GM12878 (cell line): ENCODE measurements at regions not wholly inside any gene's neighbourhood (a gene's known extent, or its start where the extent isn't known, plus 50 kb on each side); places are given as distances from the start of the nearest gene placed in this dataset.

Experiments
- ATAC-seq: fragments of 200-7000 bp; cut with Tn5 transposase; 3 replicates; pipeline ENCODE4 v1.9.1; 2020; ENCODE audit warnings: mild to moderate bottlenecking, moderate library complexity
- BruUV-seq: library from RNA; stranded (reverse); fragments of 400-500 nt; replicated peaks from 2 replicates; lab custom pipeline; 2021; lab: Mats Ljungman, UMichigan
- CTCF ChIA-PET: fragments of 300-600 bp; sonication (Branson Sonifier 250); formaldehyde crosslinking; extraction: SDS; loops from one replicate; lab custom pipeline; 2021; ENCODE audit warnings: inconsistent platforms; lab: Yijun Ruan, JAX
- POLR2A ChIA-PET: fragments of 350-600 bp; formaldehyde crosslinking; extraction: SDS; loops from one replicate; lab custom pipeline; 2021; ENCODE audit warnings: inconsistent platforms; lab: Charles Lee
- RAD21 ChIA-PET: fragments of 300-600 bp; sonication (Branson Sonifier 250); formaldehyde crosslinking; loops from one replicate; lab custom pipeline; 2023; ENCODE audit warnings: antibody characterized with exemption; ENCODE audit not compliant: unreplicated experiment; lab: Charles Lee
- SMC1A ChIA-PET: fragments of 300-600 bp; sonication (Branson Sonifier 250); formaldehyde crosslinking; loops from one replicate; lab custom pipeline; 2023; ENCODE audit not compliant: unreplicated experiment, uncharacterized antibody; lab: Charles Lee
- DNase-seq: peaks from one replicate; pipeline ENCODE4 v3.0.0-alpha.2; 2011; ENCODE audit warnings: low read depth, low spot score
- FAIRE-seq: peaks from 3 replicates; lab custom pipeline; 2011; peaks lifted over from hg19 to GRCh38; lab: Jason Lieb, UNC
- H2AFZ ChIP-seq: 2 replicates; pipeline ENCODE4 v1.6.0; 2011; ENCODE audit warnings: low read depth, low read length, control low read depth; ENCODE audit not compliant: control insufficient read depth
- H3K27ac ChIP-seq: 2 replicates; pipeline ENCODE4 v1.5.1; 2011; ENCODE audit warnings: control low read depth; ENCODE audit not compliant: control insufficient read depth, insufficient read depth
- H3K27me3 ChIP-seq, 2 experiments: replicated peaks in 1 of 2; 2 replicates each; pipeline versions ENCODE4 v1.6.0 to v1.6.1; 2011; ENCODE audit warnings: low read length in 1 of 2; ENCODE audit not compliant: control insufficient read depth in 2 of 2, insufficient read depth in 2 of 2
- H3K36me3 ChIP-seq, 2 experiments: 2 replicates each; pipeline ENCODE4 v1.5.1; 2011; ENCODE audit warnings: low read length in 1 of 2; ENCODE audit not compliant: control insufficient read depth in 2 of 2, insufficient read depth in 2 of 2
- H3K4me1 ChIP-seq: 2 replicates; pipeline ENCODE4 v1.6.1; 2011; ENCODE audit warnings: mild to moderate bottlenecking, low read length, moderate library complexity, mixed read lengths; ENCODE audit not compliant: control insufficient read depth, insufficient read depth
- H3K4me2 ChIP-seq: 2 replicates; pipeline ENCODE4 v1.6.0; 2011; ENCODE audit warnings: control low read depth; ENCODE audit not compliant: control insufficient read depth, insufficient read depth
- H3K4me3 ChIP-seq: fragments of 200-600 bp; sonication (generic); 2 replicates; pipeline ENCODE4 v1.5.1; 2016
- H3K79me2 ChIP-seq: 2 replicates; pipeline ENCODE4 v1.6.0; 2011; ENCODE audit warnings: low read length; ENCODE audit not compliant: control insufficient read depth, insufficient read depth
- H3K9ac ChIP-seq: 2 replicates; pipeline ENCODE4 v1.8.0; 2011; ENCODE audit warnings: low read length, control low read depth, mixed read lengths; ENCODE audit not compliant: control insufficient read depth, insufficient read depth
- H3K9me3 ChIP-seq: replicated peaks from 3 replicates; pipeline ENCODE4 v1.5.1; 2011; ENCODE audit warnings: mild to moderate bottlenecking, low read length; ENCODE audit not compliant: control insufficient read depth, insufficient read depth
- H4K20me1 ChIP-seq: 2 replicates; pipeline ENCODE4 v1.6.0; 2011; ENCODE audit not compliant: control insufficient read depth, insufficient read depth
- BCL3 ChIP-seq: IDR thresholded peaks from 2 replicates; pipeline ENCODE4 v1.6.1; 2011; ENCODE audit warnings: borderline replicate concordance, low read depth, mild to moderate bottlenecking, moderate library complexity, low read length; ENCODE audit not compliant: insufficient read depth, poor library complexity, severe bottlenecking
- BHLHE40 ChIP-seq, 2 experiments: fragments of 450-650 bp in 1 of 2; IDR thresholded peaks; 2 replicates each; pipeline ENCODE4 v1.6.1; 2011 to 2017; ENCODE audit warnings: low read depth in 2 of 2, borderline replicate concordance in 1 of 2, improper control_type of control experiment in 1 of 2, low read length in 1 of 2, mild to moderate bottlenecking in 1 of 2
- BRCA1 ChIP-seq: IDR thresholded peaks from 2 replicates; pipeline ENCODE4 v1.6.1; 2011; ENCODE audit warnings: low read depth, low read length, improper control_type of control experiment
- FOXK2 ChIP-seq: fragments of 450-650 bp; IDR thresholded peaks from 2 replicates; pipeline ENCODE4 v1.6.1; 2017; ENCODE audit warnings: mild to moderate bottlenecking, moderate library complexity
- FOXM1 ChIP-seq: IDR thresholded peaks from 2 replicates; pipeline ENCODE4 v1.6.1; 2012; ENCODE audit warnings: low read depth, mild to moderate bottlenecking, inconsistent platforms, low read length, moderate library complexity
- GATAD2B ChIP-seq: fragments of 450-650 bp; conservative IDR thresholded peaks from 2 replicates; pipeline ENCODE4 v1.6.1; 2017; ENCODE audit warnings: low read depth, mild to moderate bottlenecking, moderate library complexity
- HDAC6 ChIP-seq: fragments of 200-600 bp; sonication (generic); IDR thresholded peaks from one replicate; pipeline ENCODE4 v1.8.0; 2017; ENCODE audit warnings: antibody characterized with exemption; ENCODE audit not compliant: unreplicated experiment
- IRF4 ChIP-seq: IDR thresholded peaks from 2 replicates; pipeline ENCODE4 v1.6.1; 2011; ENCODE audit warnings: low read depth, low read length
- MEF2A ChIP-seq: IDR thresholded peaks from 2 replicates; pipeline ENCODE4 v1.6.1; 2011; ENCODE audit warnings: low read depth, mild to moderate bottlenecking, low read length, moderate library complexity; ENCODE audit not compliant: insufficient read depth
- NBN ChIP-seq: fragments of 450-650 bp; IDR thresholded peaks from 2 replicates; pipeline ENCODE4 v1.6.1; 2016
- PAX8 ChIP-seq: fragments of 450-650 bp; IDR thresholded peaks from 2 replicates; pipeline ENCODE4 v1.6.1; 2017; ENCODE audit warnings: mild to moderate bottlenecking, moderate library complexity
- PBX3 ChIP-seq: IDR thresholded peaks from 2 replicates; pipeline ENCODE4 v1.6.1; 2011; ENCODE audit warnings: mild to moderate bottlenecking, low read depth, low read length, moderate library complexity; ENCODE audit not compliant: insufficient replicate concordance
- SKIL ChIP-seq: fragments of 450-650 bp; IDR thresholded peaks from 2 replicates; pipeline ENCODE4 v1.6.1; 2017; ENCODE audit warnings: mild to moderate bottlenecking, low read depth, inconsistent platforms; ENCODE audit not compliant: poor library complexity, severe bottlenecking
- SPI1 ChIP-seq: IDR thresholded peaks from 2 replicates; pipeline ENCODE4 v1.6.1; 2011; ENCODE audit warnings: low read depth, mild to moderate bottlenecking, low read length, moderate library complexity, borderline replicate concordance; ENCODE audit not compliant: insufficient read depth
- SUPT20H ChIP-seq: IDR thresholded peaks from 2 replicates; pipeline ENCODE4 v1.6.1; 2011; ENCODE audit warnings: low read depth, mild to moderate bottlenecking, low read length, moderate library complexity, borderline replicate concordance; ENCODE audit not compliant: control insufficient read depth
- TCF3 ChIP-seq: IDR thresholded peaks from 2 replicates; pipeline ENCODE4 v1.6.1; 2012; ENCODE audit warnings: low read depth, mild to moderate bottlenecking, low read length, borderline replicate concordance; ENCODE audit not compliant: insufficient read depth
- WRNIP1 ChIP-seq: IDR thresholded peaks from 2 replicates; pipeline ENCODE4 v1.6.1; 2011; ENCODE audit warnings: low read depth, low read length, improper control_type of control experiment, borderline replicate concordance
- ZBTB33 ChIP-seq: fragments of 450-650 bp; IDR thresholded peaks from 2 replicates; pipeline ENCODE4 v1.6.1; 2017; ENCODE audit warnings: mild to moderate bottlenecking
- ZNF384 ChIP-seq: IDR thresholded peaks from 2 replicates; pipeline ENCODE4 v1.6.1; 2012; ENCODE audit warnings: low read depth, mild to moderate bottlenecking, low read length, improper control_type of control experiment, borderline replicate concordance
- WGBS: methylation state at CpG from one replicate; pipeline ENCODE4 v1.1.6; 2016; ENCODE audit warnings: low lambda C conversion rate; ENCODE audit not compliant: insufficient replicate concordance, insufficient coverage; ENCODE audit errors: missing lambda C conversion rate; 5-methylcytosine and 5-hydroxymethylcytosine counted together
- in situ Hi-C: fragments of 300-500 bp; cut with MboI; formaldehyde crosslinking; loops from 9 replicates; pipeline ENCODE4 v1.14.3; 2018; ENCODE audit warnings: mixed read lengths
- intact Hi-C: fragments of 100-400 bp; cut with micrococcal nuclease; formaldehyde crosslinking; loops from one replicate; pipeline ENCODE4 v1.14.2; 2022; ENCODE audit not compliant: unreplicated experiment

GRCh38 chr12:84136862-84137367, 775.7 kb downstream of the SLC6A15 start:
- CTCF ChIA-PET: no interaction called here
- Histone ChIP-seq H3K27me3 (no peaks in the 10 kb centered on the region), H3K79me2 (no peaks in the 10 kb centered on the region), H3K36me3 (no peaks in the 10 kb centered on the region), H3K4me3 (no peak overlapping the region), H3K4me1 (no peaks in the 10 kb centered on the region), H2AFZ (no peak overlapping the region), H3K9ac (no peak overlapping the region), H3K4me2 (no peak overlapping the region), H3K9me3 (no peaks in the 10 kb centered on the region)
- no TSS peak for BruUV-seq
- RAD21 ChIA-PET: no interaction called here
- POLR2A ChIA-PET: no interaction called here
- ATAC-seq (no peak), DNase-seq (no peak)
- intact Hi-C loops (no loop called here), in situ Hi-C loops (no loop called here)
- SMC1A ChIA-PET: interaction anchor here (0.6 kb wide), 1 partner anchor 45 kb away, joined by 3 read pairs; no protein-coding TSS in a partner anchor
- TF ChIP-seq BCL3 (no peak), PAX8 (no peak), GATAD2B (no peak), NBN (no peak), FOXM1 (no peak), ZBTB33 (no peak), SUPT20H (no peak), PBX3 (no peak), SKIL (no peak), BHLHE40 (IDR thresholded peaks at IDR 0.05; ENCODE audit: borderline replicate concordance in 1 of 2, low read depth in 2 of 2, low read length in 1 of 2) (no peak), IRF4 (no peak), SPI1 (no peak), MEF2A (no peak), HDAC6 (no peak), WRNIP1 (no peak), ZNF384 (no peak), BRCA1 (no peak), FOXK2 (no peak), TCF3 (no peak)
- TF ChIP-seq, all 136 proteins: peak for 0
- H4K20me1 ChIP-seq: no peaks in the 10 kb centered on the region
- WGBS: 22% methylated on average over 4 of the region's 4 CpGs
- FAIRE-seq: no peak
- no peak overlapping the region for H3K27ac ChIP-seq
